ENCODE measurements at regions not wholly inside any gene's neighbourhood (a gene's known extent, or its start where the extent isn't known, plus 50 kb on each side); places are given as distances from the start of the nearest gene placed in this dataset.

DNA sequence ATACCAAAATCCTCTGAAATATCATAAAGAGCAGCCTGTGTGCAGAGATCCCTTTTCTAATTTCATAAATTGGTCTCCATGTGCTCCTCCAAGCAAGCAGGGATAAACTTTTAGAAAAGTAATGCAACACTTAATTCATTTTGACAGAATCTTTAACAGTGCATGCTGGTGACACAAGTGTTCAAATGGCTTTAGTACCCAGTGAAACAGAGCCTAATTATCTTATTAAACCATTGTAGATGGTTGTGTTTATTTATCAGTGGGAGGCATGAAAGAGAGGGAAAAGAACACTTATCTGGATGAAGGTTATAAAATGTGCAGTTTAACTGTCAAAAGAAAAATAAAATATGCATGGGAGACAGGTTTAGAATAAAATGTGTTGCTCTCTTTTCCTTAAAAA is 945.0 kb upstream of the PCDH20 start:
- Histone ChIP-seq H3K27me3 (replicated peaks in 2 of 5; ENCODE audit: control insufficient read depth in 4 of 5, insufficient read depth in 5 of 5, low read length in 4 of 5) (no peaks in the 10 kb centered on the region), H3K9me3 (ENCODE audit: control extremely low read depth in 1 of 5, control insufficient read depth in 4 of 5, insufficient read depth in 2 of 5, low read depth in 1 of 5, low read length in 4 of 5) (no peaks in the 10 kb centered on the region), H3K36me3 (ENCODE audit: control insufficient read depth in 4 of 4, insufficient read depth in 4 of 4, low read length in 3 of 4) (no peaks in the 10 kb centered on the region), H3K4me3 (ENCODE audit: control insufficient read depth in 1 of 7, extremely low read depth in 1 of 7, insufficient read depth in 4 of 7, low read depth in 2 of 7, low read length in 6 of 7) (no peak overlapping the region), H3K4me1 (ENCODE audit: control extremely low read depth in 1 of 4, control insufficient read depth in 4 of 4, insufficient read depth in 4 of 4, low read length in 3 of 4) (no peaks in the 10 kb centered on the region), H3K27ac (ENCODE audit: insufficient read depth in 1 of 2, low read depth in 1 of 2, low read length in 2 of 2, poor library complexity in 1 of 2, severe bottlenecking in 2 of 2) (no peak overlapping the region)
- ChIA-PET CTCF (interaction anchor here (1.1 kb wide), 1 partner anchor 10 kb away, joined by 3 read pairs; no protein-coding TSS in a partner anchor), POLR2A (no interaction called here)
- DNase-seq, result no peak

DNA sequence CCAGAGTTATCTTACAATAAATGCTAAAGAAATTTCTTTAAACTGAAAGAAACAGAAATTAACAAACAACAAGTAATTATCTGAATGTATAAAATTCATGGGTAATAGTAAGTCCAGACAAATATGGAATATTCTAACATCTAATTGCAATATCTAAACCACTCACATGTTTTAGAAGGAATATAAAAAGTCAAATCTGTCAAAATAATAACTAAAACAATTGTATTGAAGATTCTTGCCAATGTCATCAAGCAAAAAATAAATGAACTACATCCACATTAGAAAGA is 942.9 kb upstream of the PCDH20 start:
- no peaks in the 10 kb centered on the region for H3K4me1 ChIP-seq (ENCODE audit: control extremely low read depth in 1 of 4, control insufficient read depth in 4 of 4, insufficient read depth in 4 of 4, low read length in 3 of 4)
- no peaks in the 10 kb centered on the region for H3K27me3 ChIP-seq (replicated peaks in 2 of 5; ENCODE audit: control insufficient read depth in 4 of 5, insufficient read depth in 5 of 5, low read length in 4 of 5)
- no peak overlapping the region for H3K27ac ChIP-seq (ENCODE audit: insufficient read depth in 1 of 2, low read depth in 1 of 2, low read length in 2 of 2, poor library complexity in 1 of 2, severe bottlenecking in 2 of 2)
- no peaks in the 10 kb centered on the region for H3K9me3 ChIP-seq (ENCODE audit: control extremely low read depth in 1 of 5, control insufficient read depth in 4 of 5, insufficient read depth in 2 of 5, low read depth in 1 of 5, low read length in 4 of 5)
- no peak for DNase-seq
- no peak overlapping the region for H3K4me3 ChIP-seq (ENCODE audit: control insufficient read depth in 1 of 7, extremely low read depth in 1 of 7, insufficient read depth in 4 of 7, low read depth in 2 of 7, low read length in 6 of 7)
- CTCF ChIA-PET, result no interaction called here
- no peaks in the 10 kb centered on the region for H3K36me3 ChIP-seq (ENCODE audit: control insufficient read depth in 4 of 4, insufficient read depth in 4 of 4, low read length in 3 of 4)
- POLR2A ChIA-PET, result no interaction called here

DNA sequence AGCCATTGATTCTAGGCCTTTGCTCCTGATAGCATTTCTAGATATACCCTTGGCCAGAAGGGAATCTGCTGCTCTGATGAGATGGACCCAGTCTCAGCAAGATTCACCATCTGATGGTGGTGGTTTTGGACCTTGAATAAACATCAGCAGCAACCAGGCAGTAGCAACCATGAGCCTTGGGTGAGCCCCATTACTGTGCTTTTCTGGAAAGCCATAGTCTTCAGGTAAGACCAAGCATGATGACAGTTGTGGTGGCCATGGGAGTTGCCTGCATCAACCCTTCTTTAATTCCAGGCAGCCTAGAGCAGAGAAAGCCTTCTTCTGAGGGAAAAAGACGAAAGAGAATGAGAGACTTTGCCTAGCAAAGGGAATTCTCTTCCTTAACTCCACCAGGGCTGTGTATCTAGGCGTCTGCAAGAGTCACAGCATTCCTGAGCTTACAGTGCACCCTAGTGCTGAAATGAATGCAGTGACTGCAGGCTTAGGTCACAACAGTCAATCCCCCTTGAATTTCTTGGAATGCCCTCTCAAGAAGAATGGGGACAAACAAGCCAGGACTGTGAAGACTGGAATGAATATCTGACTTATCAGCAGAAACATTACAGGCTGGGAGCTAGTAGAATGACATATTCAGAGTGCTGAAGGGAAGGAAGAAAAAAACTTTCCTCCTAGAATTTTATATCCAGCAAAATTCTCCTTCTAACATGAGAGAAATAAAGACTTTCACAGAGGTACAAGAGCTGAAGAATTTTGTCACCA is 942.4 kb upstream of the PCDH20 start:
- Histone ChIP-seq H3K36me3 (ENCODE audit: control insufficient read depth in 4 of 4, insufficient read depth in 4 of 4, low read length in 3 of 4) (no peaks in the 10 kb centered on the region), H3K9me3 (ENCODE audit: control extremely low read depth in 1 of 5, control insufficient read depth in 4 of 5, insufficient read depth in 2 of 5, low read depth in 1 of 5, low read length in 4 of 5) (no peaks in the 10 kb centered on the region), H3K27ac (ENCODE audit: insufficient read depth in 1 of 2, low read depth in 1 of 2, low read length in 2 of 2, poor library complexity in 1 of 2, severe bottlenecking in 2 of 2) (no peak overlapping the region), H3K4me3 (ENCODE audit: control insufficient read depth in 1 of 7, extremely low read depth in 1 of 7, insufficient read depth in 4 of 7, low read depth in 2 of 7, low read length in 6 of 7) (no peak overlapping the region), H3K4me1 (ENCODE audit: control extremely low read depth in 1 of 4, control insufficient read depth in 4 of 4, insufficient read depth in 4 of 4, low read length in 3 of 4) (no peaks in the 10 kb centered on the region), H3K27me3 (replicated peaks in 2 of 5; ENCODE audit: control insufficient read depth in 4 of 5, insufficient read depth in 5 of 5, low read length in 4 of 5) (no peaks in the 10 kb centered on the region)
- DNase-seq, result peak in 2 of 3 donors; percentile 1 to 14
- ChIA-PET CTCF (no interaction called here), POLR2A (no interaction called here)
- 89% methylated on average over 2 of the region's 2 CpGs for WGBS (ENCODE audit: insufficient coverage)

DNA sequence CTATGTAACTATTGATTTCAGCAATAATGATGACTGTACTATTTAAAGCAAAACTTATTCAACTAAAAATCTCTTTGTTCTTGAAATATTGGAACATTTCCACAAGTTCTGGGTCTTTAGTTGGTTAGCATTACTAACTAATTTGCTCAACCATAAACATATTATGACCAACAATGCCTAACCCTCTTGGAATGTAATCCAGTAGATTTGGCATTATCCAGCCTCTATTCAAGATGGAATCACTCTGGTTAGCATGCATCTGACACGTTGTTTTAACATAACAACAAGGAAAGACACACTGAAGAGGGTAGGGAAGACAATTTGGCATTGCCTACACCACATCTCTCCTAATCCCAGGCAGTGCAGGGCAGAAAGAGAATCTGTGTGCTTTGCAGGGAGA is 941.3 kb upstream of the PCDH20 start:
- no CpG with 5 or more reads among the region's 1 CpG for WGBS (ENCODE audit: insufficient coverage)
- no peak for DNase-seq
- Histone ChIP-seq H3K36me3 (ENCODE audit: control insufficient read depth in 4 of 4, insufficient read depth in 4 of 4, low read length in 3 of 4) (no peaks in the 10 kb centered on the region), H3K9me3 (ENCODE audit: control extremely low read depth in 1 of 5, control insufficient read depth in 4 of 5, insufficient read depth in 2 of 5, low read depth in 1 of 5, low read length in 4 of 5) (no peaks in the 10 kb centered on the region), H3K27ac (ENCODE audit: insufficient read depth in 1 of 2, low read depth in 1 of 2, low read length in 2 of 2, poor library complexity in 1 of 2, severe bottlenecking in 2 of 2) (no peak overlapping the region), H3K27me3 (replicated peaks in 2 of 5; ENCODE audit: control insufficient read depth in 4 of 5, insufficient read depth in 5 of 5, low read length in 4 of 5) (no peaks in the 10 kb centered on the region), H3K4me1 (ENCODE audit: control extremely low read depth in 1 of 4, control insufficient read depth in 4 of 4, insufficient read depth in 4 of 4, low read length in 3 of 4) (no peaks in the 10 kb centered on the region), H3K4me3 (ENCODE audit: control insufficient read depth in 1 of 7, extremely low read depth in 1 of 7, insufficient read depth in 4 of 7, low read depth in 2 of 7, low read length in 6 of 7) (no peak overlapping the region)
- CTCF ChIA-PET, result no interaction called here
- POLR2A ChIA-PET, result no interaction called here

DNA sequence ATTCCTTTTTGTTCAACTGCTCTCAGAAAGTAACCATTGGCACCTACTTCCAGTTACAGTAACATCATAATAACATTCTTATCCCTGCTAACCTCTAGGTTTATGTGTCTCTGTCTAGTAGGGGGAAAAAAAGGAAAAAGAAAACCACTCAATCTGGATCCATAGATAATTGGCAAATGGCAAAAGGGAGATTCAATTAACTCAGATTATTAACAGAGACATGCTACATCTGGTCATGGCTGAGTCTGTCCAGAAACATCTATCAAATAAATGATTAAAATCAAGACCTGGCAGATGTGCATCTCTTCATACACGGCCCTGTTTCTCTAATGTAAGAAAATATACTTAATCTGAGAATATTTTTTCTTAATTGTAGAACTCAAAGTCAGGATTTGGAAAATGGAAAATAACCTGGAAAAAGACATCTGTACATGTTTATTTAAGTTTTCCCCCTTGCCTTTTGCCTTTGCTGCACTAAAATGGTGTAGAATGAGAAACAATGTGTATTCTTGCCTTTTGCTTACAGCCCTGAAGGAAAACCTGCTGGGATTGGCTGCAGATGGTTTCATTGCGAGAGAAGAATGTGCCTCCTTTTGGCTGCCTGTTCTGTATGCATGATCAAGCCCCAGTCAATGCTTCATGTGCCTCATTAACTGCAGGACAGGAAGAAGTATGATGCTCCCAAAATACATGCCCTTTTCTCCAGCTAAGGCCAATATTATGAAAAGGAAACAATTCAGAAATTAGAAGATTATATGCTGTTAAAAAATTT is 921.6 kb upstream of the PCDH20 start:
- no peak overlapping the region for H3K4me3 ChIP-seq (ENCODE audit: control insufficient read depth in 1 of 7, extremely low read depth in 1 of 7, insufficient read depth in 4 of 7, low read depth in 2 of 7, low read length in 6 of 7)
- H3K36me3 ChIP-seq (ENCODE audit: control insufficient read depth in 4 of 4, insufficient read depth in 4 of 4, low read length in 3 of 4), result no peaks in the 10 kb centered on the region
- CTCF ChIA-PET, result no interaction called here
- WGBS (ENCODE audit: insufficient coverage), result 100% methylated on average over 1 of the region's 2 CpGs
- H3K27ac ChIP-seq (ENCODE audit: insufficient read depth in 1 of 2, low read depth in 1 of 2, low read length in 2 of 2, poor library complexity in 1 of 2, severe bottlenecking in 2 of 2), result no peak overlapping the region
- POLR2A ChIA-PET, result no interaction called here
- H3K27me3 ChIP-seq (replicated peaks in 2 of 5; ENCODE audit: control insufficient read depth in 4 of 5, insufficient read depth in 5 of 5, low read length in 4 of 5), result no peaks in the 10 kb centered on the region
- no peaks in the 10 kb centered on the region for H3K4me1 ChIP-seq (ENCODE audit: control extremely low read depth in 1 of 4, control insufficient read depth in 4 of 4, insufficient read depth in 4 of 4, low read length in 3 of 4)
- no peaks in the 10 kb centered on the region for H3K9me3 ChIP-seq (ENCODE audit: control extremely low read depth in 1 of 5, control insufficient read depth in 4 of 5, insufficient read depth in 2 of 5, low read depth in 1 of 5, low read length in 4 of 5)
- no peak for DNase-seq

DNA sequence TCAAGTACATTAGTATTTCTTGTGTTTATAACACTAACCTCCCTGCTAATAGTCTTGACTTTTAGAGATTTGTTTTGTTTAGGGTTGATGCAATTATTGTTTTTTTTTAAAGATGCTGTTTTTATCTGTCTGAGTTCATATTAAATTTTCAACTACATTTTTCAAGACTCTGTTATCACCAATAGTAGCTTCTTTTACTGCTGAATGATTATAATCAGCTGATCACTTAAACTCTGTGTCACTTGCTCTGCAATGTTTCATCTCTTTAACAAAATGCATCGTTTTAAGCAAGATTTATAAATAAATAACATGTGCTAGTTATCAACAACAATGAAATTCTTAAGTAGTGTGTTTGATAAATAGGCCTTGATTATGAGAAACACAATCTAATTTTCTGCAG is 920.9 kb upstream of the PCDH20 start:
- Histone ChIP-seq H3K4me3 (ENCODE audit: control insufficient read depth in 1 of 7, extremely low read depth in 1 of 7, insufficient read depth in 4 of 7, low read depth in 2 of 7, low read length in 6 of 7) (no peak overlapping the region), H3K9me3 (ENCODE audit: control extremely low read depth in 1 of 5, control insufficient read depth in 4 of 5, insufficient read depth in 2 of 5, low read depth in 1 of 5, low read length in 4 of 5) (no peaks in the 10 kb centered on the region), H3K27me3 (replicated peaks in 2 of 5; ENCODE audit: control insufficient read depth in 4 of 5, insufficient read depth in 5 of 5, low read length in 4 of 5) (no peaks in the 10 kb centered on the region), H3K36me3 (ENCODE audit: control insufficient read depth in 4 of 4, insufficient read depth in 4 of 4, low read length in 3 of 4) (no peaks in the 10 kb centered on the region), H3K27ac (ENCODE audit: insufficient read depth in 1 of 2, low read depth in 1 of 2, low read length in 2 of 2, poor library complexity in 1 of 2, severe bottlenecking in 2 of 2) (no peak overlapping the region), H3K4me1 (ENCODE audit: control extremely low read depth in 1 of 4, control insufficient read depth in 4 of 4, insufficient read depth in 4 of 4, low read length in 3 of 4) (no peaks in the 10 kb centered on the region)
- ChIA-PET CTCF (no interaction called here), POLR2A (no interaction called here)
- no CpG with 5 or more reads among the region's 1 CpG for WGBS (ENCODE audit: insufficient coverage)
- no peak for DNase-seq

DNA sequence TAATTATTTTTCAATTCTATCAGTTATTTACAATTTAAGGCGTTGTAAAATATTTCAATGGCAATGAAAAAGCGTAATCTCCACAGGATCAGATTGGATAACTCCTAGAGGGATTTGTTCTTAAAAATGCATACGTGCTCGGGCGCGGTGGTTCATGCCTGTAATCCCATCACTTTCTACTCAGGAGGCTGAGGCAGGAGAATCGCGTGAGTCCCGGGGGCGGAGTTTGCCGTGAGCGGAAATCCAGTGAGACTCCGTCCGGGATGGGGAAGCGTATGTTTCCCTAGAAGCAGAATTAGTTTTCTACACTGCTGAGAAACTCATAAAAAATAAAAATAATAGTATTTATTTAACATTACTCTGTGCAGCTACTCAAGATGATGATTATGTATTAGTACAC is 917.8 kb upstream of the PCDH20 start:
- POLR2A ChIA-PET, result interaction anchor here (0.7 kb wide), 1 partner anchor 67 kb away, joined by 3 read pairs; no protein-coding TSS in a partner anchor

More for the DNA sequence above, 917.8 kb upstream of the PCDH20 start:
- WGBS (ENCODE audit: insufficient coverage), result 98% methylated on average over 9 of the region's 15 CpGs
- DNase-seq, result no peak
- no peaks in the 10 kb centered on the region for H3K4me1 ChIP-seq (ENCODE audit: control extremely low read depth in 1 of 4, control insufficient read depth in 4 of 4, insufficient read depth in 4 of 4, low read length in 3 of 4)
- H3K36me3 ChIP-seq (ENCODE audit: control insufficient read depth in 4 of 4, insufficient read depth in 4 of 4, low read length in 3 of 4), result no peaks in the 10 kb centered on the region
- CTCF ChIA-PET, result no interaction called here
- H3K27ac ChIP-seq (ENCODE audit: insufficient read depth in 1 of 2, low read depth in 1 of 2, low read length in 2 of 2, poor library complexity in 1 of 2, severe bottlenecking in 2 of 2), result no peak overlapping the region
- H3K4me3 ChIP-seq (ENCODE audit: control insufficient read depth in 1 of 7, extremely low read depth in 1 of 7, insufficient read depth in 4 of 7, low read depth in 2 of 7, low read length in 6 of 7), result no peak overlapping the region
- no peaks in the 10 kb centered on the region for H3K9me3 ChIP-seq (ENCODE audit: control extremely low read depth in 1 of 5, control insufficient read depth in 4 of 5, insufficient read depth in 2 of 5, low read depth in 1 of 5, low read length in 4 of 5)
- H3K27me3 ChIP-seq (replicated peaks in 2 of 5; ENCODE audit: control insufficient read depth in 4 of 5, insufficient read depth in 5 of 5, low read length in 4 of 5), result no peaks in the 10 kb centered on the region
